B cell (primary cell): ENCODE measurements at regions not wholly inside any gene's neighbourhood (a gene's known extent, or its start where the extent isn't known, plus 50 kb on each side); places are given as distances from the start of the nearest gene placed in this dataset.

ENCODE experiments used
- ATAC-seq: fragments of 200-7000 bp; cut with Tn5 transposase; one replicate; pipeline ENCODE4 v1.10.0; 2021; ENCODE audit warnings: low read depth, mild to moderate bottlenecking, moderate number of reproducible peaks, moderate library complexity
- CTCF ChIA-PET: fragments of 350-600 bp; sonication (Branson Sonifier 250); formaldehyde crosslinking; loops from one replicate; lab custom pipeline; 2021; ENCODE audit warnings: antibody characterized with exemption, inconsistent platforms; lab: Charles Lee
- POLR2A ChIA-PET: fragments of 350-600 bp; sonication (Branson Sonifier 250); formaldehyde crosslinking; loops from one replicate; lab custom pipeline; 2021; ENCODE audit warnings: antibody characterized with exemption; lab: Charles Lee
- DNase-seq: peaks from one replicate; pipeline ENCODE4 v3.0.0; 2013
- H2AFZ ChIP-seq: 2 replicates; pipeline ENCODE4 v1.6.1; 2012; ENCODE audit warnings: mild to moderate bottlenecking, low read depth, low read length; ENCODE audit not compliant: insufficient read depth, poor library complexity, severe bottlenecking
- H3K27ac ChIP-seq, 2 donors: 1 replicate in 1 of 2; 2 replicates in 1 of 2; pipeline ENCODE4 v1.5.1; 2012 to 2013; ENCODE audit warnings: low read length in 2 of 2, mild to moderate bottlenecking in 2 of 2, moderate library complexity in 1 of 2
- H3K27me3 ChIP-seq, 4 experiments: fragments of 200-600 bp in 1 of 4; sonication (generic) in 1 of 4; replicated peaks in 1 of 4; 1 replicate in 2 of 4; 2 replicates in 2 of 4; pipeline versions ENCODE4 v1.6.1 to v1.7.0; 2013 to 2016; ENCODE audit warnings: low read length in 3 of 4, mild to moderate bottlenecking in 2 of 4, mixed read lengths in 1 of 4, moderate library complexity in 1 of 4; ENCODE audit not compliant: insufficient read depth in 4 of 4, control insufficient read depth in 3 of 4; ENCODE audit errors: control extremely low read depth in 1 of 4
- H3K36me3 ChIP-seq, 2 experiments: replicated peaks in 1 of 2; 1 replicate in 1 of 2; 2 replicates in 1 of 2; pipeline versions ENCODE4 v1.6.1 to v1.7.1; 2013; ENCODE audit warnings: low read length in 1 of 2; ENCODE audit not compliant: insufficient read depth in 2 of 2, control insufficient read depth in 1 of 2; ENCODE audit errors: control extremely low read depth in 1 of 2, extremely low read depth in 1 of 2
- H3K4me1 ChIP-seq, 2 donors: fragments of 200-600 bp in 1 of 2; sonication (generic) in 1 of 2; 1 replicate in 1 of 2; 2 replicates in 1 of 2; pipeline versions ENCODE4 v1.5.1 to v1.6.1; 2013 to 2017; ENCODE audit warnings: low read length in 2 of 2; ENCODE audit not compliant: control insufficient read depth in 2 of 2, insufficient read depth in 2 of 2
- H3K4me2 ChIP-seq: replicated peaks from 2 replicates; pipeline ENCODE3; 2012; ENCODE audit warnings: mild to moderate bottlenecking, low read depth, low read length; ENCODE audit not compliant: poor library complexity, severe bottlenecking
- H3K4me3 ChIP-seq, 5 experiments: fragments of 200-600 bp in 1 of 5; sonication (generic) in 1 of 5; 1 replicate in 3 of 5; 2 replicates in 2 of 5; pipeline versions ENCODE4 v1.5.1 to v1.7.0; 2011 to 2016; ENCODE audit warnings: low read length in 4 of 5, mild to moderate bottlenecking in 4 of 5, low read depth in 2 of 5, control low read depth in 1 of 5, moderate library complexity in 1 of 5; ENCODE audit not compliant: insufficient read depth in 1 of 5; ENCODE audit errors: control extremely low read depth in 1 of 5, extremely low read depth in 1 of 5
- H3K79me2 ChIP-seq: fragments of 200-600 bp; sonication (generic); one replicate; pipeline ENCODE4 v1.6.0; 2016; ENCODE audit warnings: low read length; ENCODE audit not compliant: control insufficient read depth, insufficient read depth
- H3K9ac ChIP-seq: fragments of 200-600 bp; sonication (generic); 2 replicates; pipeline ENCODE4 v1.6.1; 2017; ENCODE audit warnings: mild to moderate bottlenecking, low read length, moderate library complexity
- H3K9me3 ChIP-seq, 3 donors: one replicate each; pipeline versions ENCODE4 v1.6.1 to v1.7.1; 2013; ENCODE audit warnings: low read length in 2 of 3; ENCODE audit not compliant: control insufficient read depth in 2 of 3, insufficient read depth in 1 of 3; ENCODE audit errors: control extremely low read depth in 1 of 3
- H4K20me1 ChIP-seq: 2 replicates; pipeline ENCODE4 v1.6.0; 2012; ENCODE audit warnings: mild to moderate bottlenecking, low read length; ENCODE audit not compliant: insufficient read depth, control insufficient read depth, poor library complexity, severe bottlenecking
- H3K27ac Mint-ChIP-seq: one replicate; pipeline ENCODE4 v1.8.0; 2021; ENCODE audit warnings: mixed read lengths
- H3K27me3 Mint-ChIP-seq: one replicate; pipeline ENCODE4 v1.8.0; 2021; ENCODE audit warnings: mixed read lengths
- H3K4me1 Mint-ChIP-seq: one replicate; pipeline ENCODE4 v1.8.0; 2021; ENCODE audit warnings: mixed read lengths
- H3K4me3 Mint-ChIP-seq: one replicate; pipeline ENCODE4 v1.8.0; 2021; ENCODE audit warnings: mixed read lengths
- H3K9me3 Mint-ChIP-seq: one replicate; pipeline ENCODE4 v1.8.0; 2022; ENCODE audit warnings: mixed read lengths; ENCODE audit not compliant: insufficient read depth
- EZH2 ChIP-seq: IDR thresholded peaks from 2 replicates; pipeline ENCODE4 v1.6.1; 2012; ENCODE audit warnings: borderline replicate concordance, low read depth, mild to moderate bottlenecking, moderate library complexity, low read length; ENCODE audit not compliant: insufficient read depth, poor library complexity, severe bottlenecking
- WGBS: methylation state at CpG from one replicate; pipeline ENCODE4 v1.1.5; 2013; ENCODE audit warnings: missing lambda C conversion rate; ENCODE audit not compliant: insufficient coverage; 5-methylcytosine and 5-hydroxymethylcytosine counted together
- intact Hi-C: fragments of 100-400 bp; cut with micrococcal nuclease; formaldehyde crosslinking; loops from one replicate; pipeline ENCODE4 v1.10.0; 2022
- TF ChIP-seq, protein P1 (sequence below): fragments of 200-600 bp; IDR thresholded peaks from one replicate; pipeline ENCODE4 v1.8.0; 2022; ENCODE audit warnings: antibody characterized with exemption, mild to moderate bottlenecking

DNA sequence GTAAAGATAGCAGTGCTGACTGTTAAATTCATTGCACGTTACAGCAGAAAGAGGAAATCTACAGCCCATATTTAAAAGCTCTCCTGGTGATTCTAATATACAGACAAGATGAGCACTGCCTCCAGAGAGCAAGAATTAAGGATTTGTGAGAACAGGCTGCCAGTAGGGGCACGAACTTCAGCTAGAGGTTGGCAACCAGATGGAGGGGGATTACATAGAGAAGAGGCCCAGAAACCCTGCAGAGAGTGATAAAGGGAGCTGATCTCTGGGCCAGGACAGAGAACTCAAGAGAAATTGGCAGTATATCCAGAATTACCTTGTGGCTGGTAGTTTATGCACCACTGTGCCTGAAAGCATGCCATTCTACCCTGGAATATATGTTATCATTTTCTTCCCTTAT is 144.8 kb downstream of the UFM1 start:
- Mint-ChIP-seq H3K27me3 (no peaks in the 10 kb centered on the region), H3K4me3 (no peak overlapping the region), H3K9me3 (peaks cover 5% of the 10 kb centered on the region), H3K4me1 (no peaks in the 10 kb centered on the region), H3K27ac (no peak overlapping the region)
- H2AFZ ChIP-seq, result no peak overlapping the region
- H3K4me3 ChIP-seq, result no peak overlapping the region
- H3K4me1 ChIP-seq, result no peaks in the 10 kb centered on the region
- H3K27ac ChIP-seq, result no peak overlapping the region
- H3K36me3 ChIP-seq, result no peaks in the 10 kb centered on the region
- CTCF ChIA-PET, result no interaction called here
- no peak overlapping the region for H3K9ac ChIP-seq
- 33% methylated on average over 1 of the region's 2 CpGs for WGBS
- H3K79me2 ChIP-seq, result no peaks in the 10 kb centered on the region
- no peak overlapping the region for H3K4me2 ChIP-seq
- peaks cover 0 to 3% (median 0%) of the 10 kb centered on the region in 4 experiments for H3K27me3 ChIP-seq
- TF ChIP-seq, protein P1, sequence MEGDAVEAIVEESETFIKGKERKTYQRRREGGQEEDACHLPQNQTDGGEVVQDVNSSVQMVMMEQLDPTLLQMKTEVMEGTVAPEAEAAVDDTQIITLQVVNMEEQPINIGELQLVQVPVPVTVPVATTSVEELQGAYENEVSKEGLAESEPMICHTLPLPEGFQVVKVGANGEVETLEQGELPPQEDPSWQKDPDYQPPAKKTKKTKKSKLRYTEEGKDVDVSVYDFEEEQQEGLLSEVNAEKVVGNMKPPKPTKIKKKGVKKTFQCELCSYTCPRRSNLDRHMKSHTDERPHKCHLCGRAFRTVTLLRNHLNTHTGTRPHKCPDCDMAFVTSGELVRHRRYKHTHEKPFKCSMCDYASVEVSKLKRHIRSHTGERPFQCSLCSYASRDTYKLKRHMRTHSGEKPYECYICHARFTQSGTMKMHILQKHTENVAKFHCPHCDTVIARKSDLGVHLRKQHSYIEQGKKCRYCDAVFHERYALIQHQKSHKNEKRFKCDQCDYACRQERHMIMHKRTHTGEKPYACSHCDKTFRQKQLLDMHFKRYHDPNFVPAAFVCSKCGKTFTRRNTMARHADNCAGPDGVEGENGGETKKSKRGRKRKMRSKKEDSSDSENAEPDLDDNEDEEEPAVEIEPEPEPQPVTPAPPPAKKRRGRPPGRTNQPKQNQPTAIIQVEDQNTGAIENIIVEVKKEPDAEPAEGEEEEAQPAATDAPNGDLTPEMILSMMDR, result no peak
- TF ChIP-seq EZH2, result no peak
- no peak for DNase-seq
- POLR2A ChIA-PET, result no interaction called here
- no peaks in the 10 kb centered on the region for H4K20me1 ChIP-seq
- no peaks in the 10 kb centered on the region for H3K9me3 ChIP-seq
- no peak for ATAC-seq
- intact Hi-C loops, result no loop called here

- H3K79me2 ChIP-seq, result no peaks in the 10 kb centered on the region
- H3K4me3 ChIP-seq, result no peak overlapping the region
- H3K27me3 ChIP-seq, result peaks cover 0 to 3% (median 0%) of the 10 kb centered on the region in 4 experiments
- no peak overlapping the region for H3K4me2 ChIP-seq
- Mint-ChIP-seq H3K27me3 (no peaks in the 10 kb centered on the region), H3K27ac (no peak overlapping the region), H3K4me3 (no peak overlapping the region), H3K9me3 (peaks cover 5% of the 10 kb centered on the region), H3K4me1 (no peaks in the 10 kb centered on the region)
- H3K27ac ChIP-seq, result no peak overlapping the region
- intact Hi-C loops, result no loop called here
- H3K36me3 ChIP-seq, result no peaks in the 10 kb centered on the region
- no peak overlapping the region for H2AFZ ChIP-seq
- no peaks in the 10 kb centered on the region for H4K20me1 ChIP-seq
- H3K4me1 ChIP-seq, result no peaks in the 10 kb centered on the region
- ChIA-PET CTCF (no interaction called here), POLR2A (no interaction called here)
- 43% methylated on average over 1 of the region's 2 CpGs for WGBS
- no peak for TF ChIP-seq EZH2
- TF ChIP-seq, protein P1, result no peak
- DNase-seq (no peak), ATAC-seq (no peak)
- H3K9ac ChIP-seq, result no peak overlapping the region
- no peaks in the 10 kb centered on the region for H3K9me3 ChIP-seq
Measured at GRCh38 chr13:38496917-38497316, 147.3 kb downstream of the UFM1 start.
